ENCODE measurements at regions not wholly inside any gene's neighbourhood (a gene's known extent, or its start where the extent isn't known, plus 50 kb on each side); places are given as distances from the start of the nearest gene placed in this dataset.
A peak's percentile ranks its signal among the peaks of the same experiment; 100 is the strongest.

DNA sequence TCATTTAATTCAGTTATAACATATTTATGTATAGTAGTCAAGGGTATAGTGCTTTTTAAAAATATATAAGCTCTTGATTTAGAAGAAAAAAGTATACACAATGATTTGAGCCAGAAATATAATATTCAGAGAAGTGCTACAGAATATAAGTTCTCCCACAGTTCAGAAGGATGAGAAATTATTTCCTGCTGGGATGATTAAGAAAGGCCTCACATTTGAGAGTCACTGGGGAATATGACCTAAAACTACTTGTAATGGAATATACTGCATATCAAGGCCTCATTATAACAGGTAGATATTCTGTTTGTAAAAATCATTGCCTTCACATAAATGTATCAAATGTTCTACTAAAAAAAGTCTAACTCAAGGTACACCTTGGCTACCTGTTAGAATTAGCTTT is 203.5 kb downstream of the MBD2 start:
- intact Hi-C loops (cut with DNase I): no loop called here
- no peak overlapping the region for H3K27ac ChIP-seq
- TF ChIP-seq POLR2A (IDR thresholded peaks at IDR 0.05): no peak
- TF ChIP-seq, protein P1, sequence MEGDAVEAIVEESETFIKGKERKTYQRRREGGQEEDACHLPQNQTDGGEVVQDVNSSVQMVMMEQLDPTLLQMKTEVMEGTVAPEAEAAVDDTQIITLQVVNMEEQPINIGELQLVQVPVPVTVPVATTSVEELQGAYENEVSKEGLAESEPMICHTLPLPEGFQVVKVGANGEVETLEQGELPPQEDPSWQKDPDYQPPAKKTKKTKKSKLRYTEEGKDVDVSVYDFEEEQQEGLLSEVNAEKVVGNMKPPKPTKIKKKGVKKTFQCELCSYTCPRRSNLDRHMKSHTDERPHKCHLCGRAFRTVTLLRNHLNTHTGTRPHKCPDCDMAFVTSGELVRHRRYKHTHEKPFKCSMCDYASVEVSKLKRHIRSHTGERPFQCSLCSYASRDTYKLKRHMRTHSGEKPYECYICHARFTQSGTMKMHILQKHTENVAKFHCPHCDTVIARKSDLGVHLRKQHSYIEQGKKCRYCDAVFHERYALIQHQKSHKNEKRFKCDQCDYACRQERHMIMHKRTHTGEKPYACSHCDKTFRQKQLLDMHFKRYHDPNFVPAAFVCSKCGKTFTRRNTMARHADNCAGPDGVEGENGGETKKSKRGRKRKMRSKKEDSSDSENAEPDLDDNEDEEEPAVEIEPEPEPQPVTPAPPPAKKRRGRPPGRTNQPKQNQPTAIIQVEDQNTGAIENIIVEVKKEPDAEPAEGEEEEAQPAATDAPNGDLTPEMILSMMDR (IDR thresholded peaks at IDR 0.05): no peak
- no peak for DNase-seq
- ATAC-seq: no peak
- H3K4me3 ChIP-seq: no peak overlapping the region
- H3K27me3 ChIP-seq: no peaks in the 10 kb centered on the region
- H3K4me1 ChIP-seq: no peaks in the 10 kb centered on the region
- H3K9me3 ChIP-seq: no peaks in the 10 kb centered on the region
- no peaks in the 10 kb centered on the region for H3K36me3 ChIP-seq

DNA sequence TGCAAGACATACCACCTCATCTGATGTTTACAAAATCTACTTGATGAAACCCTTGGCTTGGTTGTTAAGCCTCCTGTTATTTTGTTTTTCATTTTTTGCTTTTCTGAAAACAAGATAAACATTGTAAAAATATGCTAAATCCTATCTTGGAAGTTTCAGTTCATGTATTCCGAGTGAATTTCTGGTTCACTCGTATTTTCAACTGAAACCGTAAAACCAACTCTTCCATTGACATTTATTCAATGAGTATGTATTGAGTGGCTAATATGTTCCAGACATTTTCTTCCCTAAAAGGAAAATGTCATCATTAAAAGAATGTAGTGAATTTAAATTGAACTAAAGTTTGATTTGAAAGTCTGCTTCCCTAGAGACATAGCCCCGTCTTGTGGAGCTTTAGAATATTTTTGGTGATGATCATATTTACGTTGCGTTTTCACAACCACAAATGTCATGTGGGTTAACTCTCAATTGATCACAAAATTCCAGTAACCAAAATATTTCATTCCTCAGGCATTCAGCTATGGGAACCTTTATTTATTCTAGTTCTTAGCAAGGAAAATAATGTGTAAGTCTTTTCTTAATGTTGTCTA is 204.2 kb downstream of the MBD2 start:
- H3K27me3 ChIP-seq: no peaks in the 10 kb centered on the region
- no peak for DNase-seq
- H3K9me3 ChIP-seq: no peaks in the 10 kb centered on the region
- 77% methylated on average over 6 of the region's 6 CpGs for WGBS (ENCODE audit: insufficient coverage, low coverage, low lambda C conversion rate, missing lambda C conversion rate)
- no peak for ATAC-seq
- TF ChIP-seq, protein P1 (IDR thresholded peaks at IDR 0.05): no peak
- no peak for TF ChIP-seq POLR2A (IDR thresholded peaks at IDR 0.05)
- H3K36me3 ChIP-seq: no peaks in the 10 kb centered on the region
- H3K4me1 ChIP-seq: no peaks in the 10 kb centered on the region
- H3K27ac ChIP-seq: no peak overlapping the region
- intact Hi-C loops (cut with DNase I): no loop called here
- H3K4me3 ChIP-seq: no peak overlapping the region

DNA sequence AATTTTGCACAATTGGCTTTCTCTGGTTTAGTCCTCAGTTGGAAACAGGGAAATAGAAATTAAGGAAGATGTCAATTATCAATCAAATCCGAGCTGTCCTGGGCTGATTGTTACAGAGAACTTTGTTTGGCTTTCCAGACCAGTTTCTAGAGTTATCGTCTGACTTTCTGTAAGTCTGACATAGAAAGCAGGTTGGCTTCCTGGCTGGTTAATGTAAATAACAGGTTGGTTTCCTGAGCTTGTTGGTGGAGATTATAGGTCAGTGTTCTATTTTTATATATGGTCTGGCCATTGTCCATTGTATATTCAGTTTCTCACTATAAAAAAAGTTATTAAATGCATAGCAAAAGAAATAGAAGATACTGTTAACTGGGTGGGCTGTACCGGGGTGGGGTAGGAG is 204.8 kb downstream of the MBD2 start:
- Histone ChIP-seq H3K9me3 (no peaks in the 10 kb centered on the region), H3K4me3 (no peak overlapping the region), H3K36me3 (no peaks in the 10 kb centered on the region), H3K4me1 (no peaks in the 10 kb centered on the region), H3K27me3 (no peaks in the 10 kb centered on the region), H3K27ac (no peak overlapping the region)
- ATAC-seq (no peak), DNase-seq (no peak)
- 51% methylated on average over 3 of the region's 3 CpGs for WGBS (ENCODE audit: insufficient coverage, low coverage, low lambda C conversion rate, missing lambda C conversion rate)
- TF ChIP-seq, protein P1 (IDR thresholded peaks at IDR 0.05): no peak
- intact Hi-C loops (cut with DNase I): no loop called here

DNA sequence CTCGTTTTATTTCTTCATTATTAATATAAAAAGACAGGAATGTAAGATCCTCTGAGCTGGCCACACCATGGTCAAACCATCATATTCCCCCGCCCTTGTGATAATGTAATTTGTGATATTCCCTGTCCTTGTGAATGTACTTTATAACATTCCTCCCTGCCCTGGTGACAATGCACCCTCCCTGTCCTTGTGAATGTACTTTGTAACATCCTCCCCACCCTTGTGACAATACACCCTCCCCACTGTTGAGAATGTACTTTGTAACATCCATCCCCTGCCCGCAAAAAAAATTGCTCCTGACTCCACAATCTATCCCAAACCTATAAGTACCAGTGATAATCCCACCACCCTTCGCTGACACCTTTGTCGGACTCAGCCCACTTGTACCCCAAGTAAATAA is 211.0 kb downstream of the MBD2 start:
- Histone ChIP-seq H3K27ac (no peak overlapping the region), H3K4me1 (no peaks in the 10 kb centered on the region), H3K9me3 (no peaks in the 10 kb centered on the region), H3K36me3 (no peaks in the 10 kb centered on the region), H3K27me3 (no peaks in the 10 kb centered on the region), H3K4me3 (no peak overlapping the region)
- intact Hi-C loops (cut with DNase I): no loop called here
- ATAC-seq: no peak
- TF ChIP-seq, protein P1 (IDR thresholded peaks at IDR 0.05): no peak
- TF ChIP-seq POLR2A (IDR thresholded peaks at IDR 0.05): no peak
- DNase-seq: no peak
- WGBS (ENCODE audit: insufficient coverage, low coverage, low lambda C conversion rate, missing lambda C conversion rate): 72% methylated on average over 5 of the region's 5 CpGs

DNA sequence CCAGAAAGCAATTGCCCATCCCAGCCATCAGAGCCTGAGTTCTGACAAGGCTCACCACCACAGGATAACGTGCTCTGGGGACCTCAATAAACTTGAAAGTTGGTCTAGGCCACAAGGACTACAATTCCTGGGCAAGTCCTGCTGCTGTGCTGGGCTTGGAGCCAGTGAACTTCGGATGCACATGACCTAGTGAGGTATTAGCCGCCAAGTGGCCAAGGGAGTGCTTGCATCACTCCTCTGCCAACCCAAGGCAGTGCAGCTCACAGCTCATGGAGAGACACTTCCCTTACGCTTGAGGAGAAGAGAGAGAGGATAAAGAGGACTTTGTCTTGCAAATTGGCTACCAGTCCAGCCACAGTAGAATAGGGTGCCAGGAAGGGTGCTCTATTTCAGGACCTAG is 219.6 kb downstream of the MBD2 start:
- no peak overlapping the region for H3K27ac ChIP-seq
- H3K4me1 ChIP-seq: no peaks in the 10 kb centered on the region
- no peak overlapping the region for H3K4me3 ChIP-seq
- ATAC-seq (peak in 1 of 4 donors; percentile 35), DNase-seq (no peak)
- TF ChIP-seq, protein P1 (IDR thresholded peaks at IDR 0.05): no peak
- no peak for TF ChIP-seq POLR2A (IDR thresholded peaks at IDR 0.05)
- 50% methylated on average over 3 of the region's 4 CpGs for WGBS (ENCODE audit: insufficient coverage, low coverage, low lambda C conversion rate, missing lambda C conversion rate)
- intact Hi-C loops (cut with DNase I): no loop called here
- H3K27me3 ChIP-seq: no peaks in the 10 kb centered on the region
- H3K9me3 ChIP-seq: no peaks in the 10 kb centered on the region
- H3K36me3 ChIP-seq: no peaks in the 10 kb centered on the region
